Liver (tissue), 3 donors: ENCODE measurements at regions not wholly inside any gene's neighbourhood (a gene's known extent, or its start where the extent isn't known, plus 50 kb on each side); places are given as distances from the start of the nearest gene placed in this dataset.

Experiments
- CTCF ChIP-seq: fragments of 150-350 bp; IDR thresholded peaks from 2 replicates; pipeline ENCODE4 v1.5.1; 2017; ENCODE audit warnings: improper control_type of control experiment, low read depth, low read length; ENCODE audit not compliant: missing input control
- FOXA2 ChIP-seq: IDR thresholded peaks from 2 replicates; pipeline ENCODE4 v1.6.1; 2016; ENCODE audit warnings: antibody characterized with exemption
- RAD21 ChIP-seq, 2 donors: IDR thresholded peaks; 2 replicates each; pipeline ENCODE4 v1.6.1; 2016; ENCODE audit warnings: antibody characterized with exemption in 2 of 2, mild to moderate bottlenecking in 2 of 2
- YY1 ChIP-seq: IDR thresholded peaks from 2 replicates; pipeline ENCODE4 v1.6.1; 2016; ENCODE audit warnings: antibody characterized with exemption, mild to moderate bottlenecking
- donor health status: healthy.
- donor health status: healthy.

- TF ChIP-seq FOXA2: no peak
- TF ChIP-seq CTCF: no peak
- no peak for TF ChIP-seq YY1
- no peak for TF ChIP-seq RAD21 (IDR thresholded peaks at IDR 0.05)
These were observed 115.3 kb upstream of the PLPPR1 start for GRCh38 chr9:100913257-100913656.
